ENCODE measurements at regions not wholly inside any gene's neighbourhood (a gene's known extent, or its start where the extent isn't known, plus 50 kb on each side); places are given as distances from the start of the nearest gene placed in this dataset.

DNA sequence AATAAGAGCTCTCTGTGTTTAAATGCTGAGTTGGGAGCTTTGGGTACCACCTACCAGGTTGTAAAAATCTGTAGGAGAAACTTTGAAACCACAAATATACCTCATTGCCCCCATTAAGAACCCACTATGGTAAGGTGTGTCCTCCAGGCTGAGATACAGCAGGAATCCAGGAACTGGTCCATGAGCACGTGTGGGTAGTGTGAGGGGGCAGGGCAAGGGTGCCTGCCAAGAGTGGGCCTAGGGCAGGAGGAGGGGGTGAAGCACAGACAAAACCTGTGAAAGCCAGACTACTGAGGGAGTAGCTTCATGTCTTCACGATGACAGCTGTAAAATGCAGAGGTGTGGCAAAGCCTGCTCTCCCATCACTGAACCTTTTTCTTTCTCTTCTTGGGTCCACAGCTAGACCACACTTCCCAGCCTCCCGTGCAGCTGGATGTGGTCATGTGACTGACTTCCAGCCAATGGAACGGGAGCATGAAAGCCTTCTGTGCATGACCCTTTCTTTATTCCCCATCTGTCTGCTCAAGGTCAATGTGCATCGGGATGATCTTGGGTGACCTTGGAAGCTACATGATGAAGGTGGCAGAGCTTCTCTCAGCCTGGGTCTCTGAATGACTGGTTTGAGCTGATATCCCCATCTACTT is 51.1 kb upstream of the POMGNT2 start:
- TF ChIP-seq CTCF (conservative IDR thresholded peaks at IDR 0.05 in 1 of 2, IDR thresholded peaks at IDR 0.05 in 1 of 2; ENCODE audit: extremely low read depth in 1 of 2, insufficient read depth in 1 of 2, low read depth in 1 of 2, low read length in 2 of 2), result no peak
- no peak for TF ChIP-seq EZH2 (IDR thresholded peaks at IDR 0.05; ENCODE audit: borderline replicate concordance, low read length)

All from mammary epithelial cell (primary cell).